ENCODE measurements at regions not wholly inside any gene's neighbourhood (a gene's known extent, or its start where the extent isn't known, plus 50 kb on each side); places are given as distances from the start of the nearest gene placed in this dataset.
"Not testable (repeated sequence)": the region's sequence is repeated elsewhere in the genome, so short reads cannot be mapped to it uniquely, and the experiment has no call there.

DNA sequence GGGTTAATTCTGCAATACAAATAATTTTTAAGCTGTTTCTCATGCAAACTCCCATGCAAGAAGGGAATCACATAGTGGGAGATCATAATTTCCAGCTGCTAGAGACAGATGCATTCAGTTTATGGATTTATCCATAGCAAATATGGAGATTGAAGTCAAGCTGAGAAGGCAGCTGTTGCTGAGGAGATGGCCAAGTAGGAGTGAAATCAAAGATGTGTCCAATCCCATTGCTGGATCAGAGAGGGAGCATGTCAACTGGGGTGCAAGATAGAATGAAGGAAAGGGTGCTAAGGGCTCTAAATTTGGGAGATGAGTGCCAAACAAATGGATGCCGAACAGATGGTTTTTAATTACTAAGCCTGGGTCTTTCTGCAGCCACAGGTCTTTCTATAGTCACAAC is 504.5 kb downstream of the NFIB start:
- no peak for DNase-seq

GRCh38 chr9:13807118-13807517 is 506.8 kb downstream of the NFIB start:
- no peak for DNase-seq

DNA sequence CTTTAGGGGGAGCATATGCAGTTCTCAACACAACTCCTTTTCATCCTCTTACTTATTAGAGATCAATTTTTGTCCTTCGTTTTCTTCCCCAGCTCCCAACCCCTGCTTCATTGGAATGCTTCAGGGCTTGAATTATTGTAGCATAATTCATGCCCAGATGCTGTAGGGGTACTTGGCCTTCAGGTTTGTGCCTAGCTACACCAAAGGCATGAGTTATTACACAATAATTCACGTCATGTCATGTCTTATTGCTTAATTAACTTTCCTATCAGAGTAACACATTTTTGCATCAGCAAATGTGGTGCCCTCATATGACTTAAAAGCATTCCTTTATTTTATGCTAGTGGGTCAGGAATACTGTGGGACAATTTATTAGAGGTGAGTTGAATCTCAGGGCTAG is 507.2 kb downstream of the NFIB start:
- no peak for DNase-seq

DNA sequence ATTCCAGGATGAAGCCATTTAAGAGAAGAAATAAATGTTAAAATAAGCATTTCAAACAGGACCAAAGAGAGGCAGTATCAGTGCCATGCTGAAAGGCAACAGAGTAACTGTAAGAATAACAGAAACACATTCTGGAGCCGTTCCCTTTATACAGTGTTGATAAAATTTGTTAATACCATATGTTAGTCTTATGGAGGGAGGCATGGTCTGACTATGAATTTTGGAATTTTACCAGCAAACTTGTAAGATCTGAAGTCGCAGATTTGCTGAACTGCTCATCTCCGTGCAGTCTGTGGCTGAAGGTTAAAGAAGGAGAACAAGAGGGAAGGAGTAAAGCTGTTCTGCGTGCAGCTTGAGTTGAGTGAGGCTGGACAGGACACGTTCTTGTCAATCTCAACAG is 508.4 kb downstream of the NFIB start:
- no peak for DNase-seq

DNA sequence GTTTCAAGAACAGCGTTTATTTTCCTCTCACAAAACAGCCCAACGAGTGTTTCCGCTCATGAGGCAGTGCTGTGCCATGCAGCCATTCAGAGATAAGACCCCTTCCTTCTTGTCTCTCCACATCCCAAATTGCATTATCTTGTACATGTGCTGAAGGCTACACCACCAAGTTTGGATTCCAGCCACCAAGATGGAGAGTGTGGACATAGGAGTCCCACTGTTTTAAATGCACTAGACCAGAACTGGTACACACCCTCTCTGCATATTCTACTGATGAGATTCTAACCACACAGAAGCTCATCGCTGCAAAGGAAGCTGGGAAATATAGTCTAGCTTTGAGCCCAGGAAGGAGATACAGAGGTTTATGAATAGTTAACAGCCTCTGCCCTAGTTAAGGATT is 509.4 kb downstream of the NFIB start:
- no peak for DNase-seq

- no peak for DNase-seq
Measured at GRCh38 chr9:13800776-13801175, 513.2 kb downstream of the NFIB start.

- DNase-seq = not testable (repeated sequence)
Measured at GRCh38 chr9:13797701-13798100, 516.2 kb downstream of the NFIB start.

GRCh38 chr9:13791816-13792215 is 512.3 kb upstream of the MPDZ start:
- no peak for DNase-seq

DNA sequence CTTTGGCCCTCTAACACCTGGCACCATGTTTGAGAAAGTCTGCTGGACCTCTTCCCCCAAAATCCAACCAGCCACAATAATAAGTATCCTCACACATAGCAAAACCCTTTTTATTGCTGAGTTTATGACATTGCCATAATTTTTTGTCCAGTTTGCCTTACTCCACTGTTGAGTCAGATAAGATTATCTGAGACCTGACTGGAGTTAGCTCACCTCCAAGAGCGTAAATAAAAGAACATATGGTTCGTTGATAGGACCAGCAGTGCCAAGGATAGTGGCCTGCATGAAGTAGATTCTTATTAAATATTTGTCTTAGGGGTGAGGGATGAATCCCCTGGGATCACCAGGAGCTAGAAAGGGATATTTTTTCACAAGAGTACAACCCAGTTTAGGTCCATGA is 510.6 kb upstream of the MPDZ start:
- no peak for DNase-seq

DNA sequence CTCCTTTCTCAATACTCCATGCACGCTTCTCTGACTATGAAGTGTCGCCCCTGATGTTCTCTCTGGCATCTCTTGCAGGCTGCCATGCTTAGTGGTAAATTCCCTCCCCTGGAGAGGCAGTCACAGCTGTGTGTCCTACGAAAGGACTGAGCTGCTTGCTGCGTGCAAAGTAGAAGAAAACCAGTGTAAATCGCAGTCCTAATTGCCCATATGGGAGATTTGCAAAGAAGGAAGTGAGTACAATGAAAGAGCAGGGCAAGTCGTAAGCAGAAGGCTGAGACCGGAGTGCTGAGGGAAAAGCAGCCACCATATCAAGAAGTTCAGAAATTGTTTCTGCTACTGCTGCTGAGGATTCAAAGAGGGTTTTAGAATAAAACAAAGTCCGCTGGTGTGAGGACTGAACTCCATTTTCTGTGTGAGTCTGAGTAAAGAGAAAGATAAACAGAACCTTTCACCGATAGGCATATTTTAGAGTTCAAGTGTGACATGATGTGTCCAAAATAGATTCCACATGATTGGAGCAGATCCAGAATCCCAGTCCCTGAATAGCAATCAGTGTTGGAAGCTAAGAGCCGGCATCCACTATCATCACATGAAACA is 507.8 kb upstream of the MPDZ start:
- no peak for DNase-seq

DNA sequence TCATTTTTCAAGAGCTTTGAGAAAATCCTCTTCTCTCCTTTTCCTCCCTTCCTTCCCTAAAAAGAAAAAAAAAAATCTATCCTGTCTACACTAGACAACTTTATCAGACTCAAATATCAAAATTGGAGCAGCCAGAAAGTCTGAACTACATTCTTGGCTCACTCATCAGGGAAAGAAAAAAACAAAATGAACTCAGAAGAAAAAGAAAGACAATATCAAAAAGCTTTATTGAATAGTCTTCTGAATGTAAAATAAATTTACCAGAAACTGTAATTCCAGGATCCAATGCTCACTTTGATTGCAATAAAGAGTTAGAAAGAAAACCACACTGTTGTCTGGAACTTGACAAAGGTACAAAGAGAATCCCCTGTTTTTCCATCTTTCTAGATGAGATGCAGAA is 507.2 kb upstream of the MPDZ start:
- DNase-seq = no peak

GRCh38 chr9:13786131-13786530 is 506.6 kb upstream of the MPDZ start:
- no peak for DNase-seq

DNA sequence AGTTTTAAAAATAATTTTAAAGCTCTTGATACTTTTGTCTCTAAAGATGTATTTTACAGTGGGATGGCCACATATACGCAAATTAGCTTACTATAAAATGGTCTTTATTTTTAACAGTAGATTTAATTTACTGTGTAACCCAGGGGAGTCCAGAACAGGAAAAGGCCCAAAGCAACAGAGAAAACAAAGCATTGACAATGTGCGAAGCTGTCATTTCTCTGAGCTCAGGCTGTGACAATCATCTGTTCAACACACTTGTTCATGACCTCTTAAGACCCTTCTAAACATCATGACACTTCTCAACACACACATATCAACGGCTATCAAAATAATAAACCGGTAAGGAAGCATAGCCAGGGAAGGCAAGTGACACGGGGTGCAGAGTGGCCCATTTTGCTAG is 499.6 kb upstream of the MPDZ start:
- DNase-seq = no peak

DNA sequence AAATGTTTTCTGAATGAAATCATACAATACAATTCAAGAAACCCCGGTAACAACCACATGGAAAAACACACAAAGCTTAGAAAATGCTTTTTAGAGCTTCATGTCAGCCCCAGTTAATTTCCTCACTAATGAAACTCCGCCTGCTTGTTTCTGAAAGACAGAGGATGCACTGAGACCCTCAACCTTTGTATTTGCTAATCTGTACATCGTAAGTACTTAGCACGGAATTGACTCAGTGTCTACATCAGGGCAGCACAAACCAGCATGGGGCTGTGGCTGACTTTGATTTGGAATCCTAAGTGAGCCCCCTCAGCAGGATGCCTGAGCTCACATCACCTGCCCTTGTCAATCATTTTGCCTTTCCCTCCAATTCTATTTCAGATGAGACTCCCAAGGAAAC is 499.1 kb upstream of the MPDZ start:
- DNase-seq = no peak

DNA sequence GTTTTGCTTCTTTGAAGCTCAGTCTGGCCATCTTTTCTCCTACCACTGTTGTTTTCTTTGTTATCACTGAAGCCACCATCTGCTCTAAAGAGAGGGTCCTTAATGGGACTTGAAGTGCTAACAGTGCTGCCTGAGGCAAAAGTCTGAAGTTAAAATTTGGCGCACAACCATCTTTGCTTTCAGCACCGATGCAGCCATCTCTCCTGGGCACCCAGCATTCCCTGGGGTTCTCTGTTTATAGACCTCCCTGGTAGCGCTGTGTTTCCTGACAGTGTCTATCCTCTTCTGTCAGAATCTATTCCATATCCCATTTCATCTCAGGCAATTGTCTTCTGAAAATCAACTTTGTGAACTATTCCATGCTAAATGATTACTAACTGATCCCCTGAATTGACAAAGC is 491.5 kb upstream of the MPDZ start:
- DNase-seq = no peak

- no peak for DNase-seq
Measured at GRCh38 chr9:13769641-13770040, 490.1 kb upstream of the MPDZ start.

DNA sequence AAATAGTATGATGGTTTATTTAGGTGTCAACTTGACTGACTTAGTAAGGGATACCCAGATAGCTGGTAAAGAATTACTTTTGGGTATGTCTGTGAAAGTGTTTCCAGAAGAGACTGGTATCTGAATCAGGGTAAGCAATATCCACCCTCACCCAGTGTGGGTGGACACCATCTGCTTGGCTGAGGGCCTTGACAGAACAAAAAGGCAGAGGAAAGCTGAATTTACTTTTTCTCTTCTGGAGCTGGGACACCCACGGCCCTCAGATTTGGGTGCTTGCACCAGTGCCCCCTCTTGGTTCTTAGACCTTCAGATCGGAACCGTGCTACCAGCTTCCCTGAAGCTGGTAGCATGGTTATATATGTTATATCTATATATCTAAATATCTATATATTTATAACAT is 489.5 kb upstream of the MPDZ start:
- no peak for DNase-seq

DNA sequence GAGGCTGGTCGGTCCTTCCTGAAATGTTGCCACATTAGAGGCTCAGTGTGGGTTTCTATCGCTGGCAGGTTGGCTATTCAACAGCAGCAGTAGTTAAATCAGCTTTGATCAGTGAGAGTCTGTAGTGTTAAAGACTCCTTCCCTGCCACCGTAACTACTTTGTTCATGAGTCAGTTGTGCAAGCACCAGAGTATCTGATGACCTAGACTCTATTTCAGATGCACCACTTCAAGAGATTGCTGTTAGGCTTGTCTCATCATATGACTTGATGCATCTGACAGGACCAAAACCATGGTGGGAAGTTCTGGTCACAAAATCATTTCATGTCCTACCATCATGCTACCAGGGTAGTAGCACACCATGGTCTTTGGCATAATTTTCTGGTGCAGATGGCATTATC is 482.7 kb upstream of the MPDZ start:
- DNase-seq = no peak

DNA sequence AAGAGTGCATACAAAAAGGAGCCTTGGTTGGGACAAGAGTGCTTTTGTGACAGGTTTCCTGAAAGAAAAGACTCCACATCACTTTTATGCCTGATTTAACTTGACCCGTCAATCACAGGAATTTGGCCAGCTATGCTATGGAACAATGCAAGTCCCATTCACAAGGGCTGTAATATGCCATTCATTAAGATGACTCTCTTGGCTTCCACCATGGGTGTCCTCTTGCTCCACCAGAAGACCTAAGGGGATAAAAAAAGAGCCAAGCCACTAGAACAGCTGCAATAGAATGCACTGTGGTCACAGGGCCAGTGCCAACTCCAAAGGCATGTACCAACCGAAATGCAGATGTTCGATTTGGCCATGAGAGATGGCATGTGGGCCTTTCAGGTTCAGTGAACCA is 480.1 kb upstream of the MPDZ start:
- no peak for DNase-seq

DNA sequence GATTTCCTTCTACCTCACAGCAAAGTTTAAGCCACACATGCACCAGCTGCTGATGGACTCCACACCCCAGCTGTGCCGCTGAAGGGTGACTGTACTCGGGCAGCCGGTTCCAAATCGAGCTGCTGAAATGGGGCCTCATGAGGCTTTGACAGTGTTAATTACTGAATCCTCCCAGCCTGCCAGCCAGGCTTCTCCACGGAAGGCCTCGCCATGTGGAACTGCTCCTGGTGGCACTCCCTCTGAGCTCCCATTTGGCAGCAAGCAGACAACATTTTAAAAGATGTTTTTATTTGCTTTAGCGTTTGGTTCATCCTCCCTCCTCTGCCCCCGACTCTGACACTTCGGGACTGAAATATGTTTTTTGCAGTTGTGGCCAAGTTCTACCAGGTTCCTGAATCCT is 479.4 kb upstream of the MPDZ start:
- DNase-seq = no peak

DNA sequence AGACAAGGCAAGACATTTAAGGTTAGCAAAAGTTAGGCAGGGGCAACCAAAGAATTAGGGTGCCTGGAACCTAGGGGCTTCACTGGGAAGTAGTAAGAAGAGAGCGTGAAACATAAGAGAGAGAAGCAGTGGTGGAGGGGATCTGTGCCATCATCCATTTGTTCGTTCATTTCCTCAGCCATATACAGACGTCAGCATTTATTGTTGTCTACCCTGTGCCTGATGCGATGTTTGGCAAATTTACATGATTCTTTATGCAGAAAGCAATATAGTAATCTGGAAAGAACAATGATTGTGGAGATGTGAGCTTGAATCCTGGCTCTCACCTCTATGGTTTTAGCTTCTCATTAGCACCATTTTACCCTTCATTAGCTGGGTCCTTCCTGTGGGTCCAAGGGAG is 477.5 kb upstream of the MPDZ start:
- DNase-seq = no peak

DNA sequence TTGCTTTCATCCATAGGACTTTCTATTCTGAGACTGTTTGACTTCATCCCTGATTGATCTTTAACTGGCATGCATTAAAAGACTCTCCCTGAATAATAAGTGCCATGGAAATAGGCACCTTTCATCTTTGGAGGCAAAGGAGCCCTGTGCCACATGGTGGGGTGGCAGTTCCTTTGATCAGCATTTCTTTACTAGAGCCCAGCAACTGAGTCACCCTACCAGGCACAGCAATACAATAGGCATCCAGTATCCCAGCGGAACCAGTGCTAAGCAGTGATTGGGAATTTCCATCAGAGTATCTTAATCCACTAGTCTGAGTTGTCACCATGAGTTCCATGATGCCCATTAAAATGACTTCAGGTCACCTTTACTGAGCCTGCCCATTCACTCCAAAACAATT is 476.1 kb upstream of the MPDZ start:
- no peak for DNase-seq

DNA sequence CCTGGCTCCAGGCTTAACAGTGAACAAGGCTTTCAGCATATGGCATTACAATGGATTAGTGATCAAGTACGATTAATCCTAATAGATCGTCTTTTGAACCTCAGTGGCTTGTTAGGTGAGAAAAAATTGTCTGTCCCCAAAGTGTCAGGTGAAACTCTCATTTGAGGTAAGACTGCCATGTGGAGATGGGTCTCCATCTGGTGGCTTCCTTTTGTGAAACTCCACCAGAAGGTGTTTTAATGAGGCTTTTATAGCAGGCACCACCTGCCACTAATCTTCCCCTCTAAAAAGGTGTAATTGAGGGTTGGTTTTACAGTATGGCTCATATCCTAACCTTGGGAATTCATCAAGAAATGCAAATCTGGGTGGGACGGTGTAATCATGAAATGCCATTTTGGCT is 471.1 kb upstream of the MPDZ start:
- no peak for DNase-seq

DNA sequence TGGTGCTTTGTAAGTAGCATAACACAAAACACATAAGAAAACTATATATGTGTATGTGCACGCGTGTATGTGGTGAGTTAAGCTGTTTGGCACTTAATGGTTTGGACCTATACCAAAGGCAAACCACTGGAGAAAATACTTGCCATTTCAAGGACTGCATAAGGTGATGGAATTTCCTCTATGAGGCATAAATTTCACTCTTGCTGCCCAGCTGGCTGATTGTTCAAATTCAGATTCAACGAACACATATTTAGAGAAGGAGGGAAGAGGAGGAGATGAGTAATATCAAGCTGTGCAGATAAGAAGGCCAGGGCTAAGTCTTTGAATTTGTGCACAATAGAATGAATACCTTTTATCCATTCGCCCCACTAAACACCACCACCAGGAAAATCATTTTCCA is 470.6 kb upstream of the MPDZ start:
- no peak for DNase-seq

- DNase-seq = no peak
Measured at GRCh38 chr9:13746876-13747275, 467.4 kb upstream of the MPDZ start.
